GM18868 (cell line): ENCODE measurements at regions not wholly inside any gene's neighbourhood (a gene's known extent, or its start where the extent isn't known, plus 50 kb on each side); places are given as distances from the start of the nearest gene placed in this dataset.

Experiments
- ATAC-seq: cut with Tn5 transposase; IDR thresholded peaks from one replicate; pipeline ENCODE4 v1.9.1; 2021; ENCODE audit warnings: mild to moderate bottlenecking, moderate library complexity; ENCODE audit not compliant: unreplicated experiment

GRCh38 chr5:56468277-56468676 is 235.1 kb upstream of the ANKRD55 start:
- ATAC-seq, result no peak

GRCh38 chr5:56467176-56467717 is 234.1 kb upstream of the ANKRD55 start:
- no peak for ATAC-seq

DNA sequence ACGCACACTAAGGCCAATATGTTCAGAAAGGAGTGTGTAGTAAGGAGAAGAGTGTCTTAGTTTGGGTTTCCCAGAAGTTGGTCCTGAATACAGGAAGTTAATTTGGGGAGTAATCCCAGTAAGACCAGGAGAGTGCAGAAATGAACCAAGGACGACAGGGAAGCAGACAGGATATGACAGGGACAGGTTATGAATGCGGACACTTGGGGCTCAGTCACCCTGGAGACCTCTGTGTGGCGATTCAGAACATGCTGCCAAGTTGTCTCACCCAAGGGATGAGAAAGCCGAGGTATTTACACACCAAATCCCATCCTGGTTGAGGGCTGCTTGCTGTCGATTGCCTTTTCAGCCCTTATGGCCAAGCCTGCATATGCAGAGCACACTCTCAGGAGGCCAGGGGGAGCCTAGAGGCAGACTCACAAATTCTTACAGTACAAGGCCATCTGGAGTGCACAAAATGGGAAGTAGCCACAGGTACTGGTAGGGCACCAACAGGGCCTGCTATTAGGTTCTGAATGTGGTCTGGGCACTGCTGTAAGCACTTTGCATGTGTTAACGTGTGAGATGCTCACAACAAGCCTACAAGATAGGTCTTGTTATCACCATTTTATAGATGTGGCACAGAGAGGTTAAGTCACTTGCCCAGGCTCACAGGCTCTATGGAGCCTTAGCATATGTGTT is 233.1 kb upstream of the ANKRD55 start:
- ATAC-seq, result no peak

DNA sequence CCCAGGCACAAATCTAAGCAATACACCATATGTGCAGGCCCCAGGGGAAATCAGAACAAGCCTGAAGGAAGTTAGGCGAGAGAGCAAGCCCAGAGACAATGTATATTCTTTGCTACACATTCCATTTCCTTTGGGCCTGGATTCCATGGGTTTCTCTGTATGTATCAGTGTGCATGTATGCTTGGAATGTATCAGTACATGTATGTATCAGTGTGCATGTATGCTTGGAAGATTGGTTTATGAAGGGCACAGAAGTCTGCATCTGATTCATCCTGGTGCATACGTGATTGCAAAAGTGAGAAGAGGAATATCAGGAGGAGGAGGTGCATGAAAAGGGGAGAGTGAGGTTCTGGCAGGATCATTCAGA is 232.6 kb upstream of the ANKRD55 start:
- ATAC-seq, result no peak

DNA sequence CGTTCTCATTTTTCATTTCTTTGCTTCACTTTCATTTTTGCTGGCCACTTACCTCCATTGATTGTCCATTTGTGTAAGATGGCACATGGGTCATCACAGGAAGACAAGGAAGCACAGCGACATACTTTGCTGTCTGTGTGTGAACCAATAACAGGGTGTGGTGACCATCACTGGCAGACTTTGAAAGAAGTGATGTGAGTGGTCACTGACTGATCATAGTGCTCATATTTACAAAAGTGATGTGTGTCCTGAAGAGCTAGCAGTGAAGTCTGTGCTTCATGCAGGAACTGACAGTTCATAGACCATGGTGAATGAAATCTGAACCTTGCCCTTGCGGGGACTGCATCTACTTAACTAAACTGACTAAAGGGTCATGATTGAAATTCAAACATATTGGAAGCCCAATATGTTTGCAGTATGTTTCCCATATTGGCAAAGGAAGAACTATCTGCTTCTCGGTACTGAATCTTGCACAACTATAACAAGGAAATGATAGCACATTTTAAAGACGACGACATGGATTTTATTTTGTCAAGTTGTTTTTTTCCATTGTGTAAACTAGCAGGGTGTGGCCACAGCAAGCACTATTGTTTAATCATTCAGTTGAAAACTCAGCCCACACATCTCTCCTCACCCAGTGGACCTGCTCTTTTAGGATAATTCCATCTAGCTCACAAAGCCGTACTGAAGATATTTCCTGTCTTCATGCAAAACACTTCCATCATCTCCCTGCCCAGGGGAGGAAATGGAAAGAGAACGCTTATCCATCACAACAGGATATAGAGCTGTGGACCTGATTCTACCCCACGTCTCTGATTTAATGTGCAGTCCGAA is 232.0 kb upstream of the ANKRD55 start:
- ATAC-seq, result no peak

DNA sequence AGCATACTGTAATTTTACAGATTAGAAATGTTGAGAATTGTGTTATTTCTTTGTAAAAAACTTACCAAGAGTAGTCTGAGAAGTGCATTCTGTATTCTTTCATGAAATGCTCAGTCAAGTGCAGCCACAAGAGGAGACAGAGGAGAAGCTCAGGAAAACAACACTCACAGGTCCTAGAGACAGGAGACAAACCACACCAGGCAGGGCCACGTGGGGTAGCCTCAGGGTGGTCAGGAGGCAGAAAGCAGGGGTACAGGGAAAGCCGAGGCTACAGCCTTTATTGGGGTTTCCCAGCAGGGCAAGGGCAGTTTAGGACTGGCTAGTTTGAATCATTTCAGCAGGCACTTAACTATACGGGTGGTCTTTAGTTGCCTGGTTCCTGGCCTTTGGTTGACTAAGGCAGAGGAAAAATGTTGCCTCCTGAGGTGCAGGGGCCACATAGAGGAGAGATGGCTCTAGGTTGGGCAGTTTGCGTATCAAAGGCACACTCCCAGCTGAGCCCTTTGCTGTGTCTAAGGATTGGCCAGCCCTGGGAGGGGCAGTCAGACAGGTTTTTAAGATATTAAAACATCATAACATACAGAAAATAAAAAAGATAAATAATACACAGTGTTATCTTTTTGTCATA is 230.9 kb upstream of the ANKRD55 start:
- ATAC-seq, result no peak

GRCh38 chr5:56461584-56461983 is 228.5 kb upstream of the ANKRD55 start:
- no peak for ATAC-seq

- no peak for ATAC-seq
Measured at GRCh38 chr5:56460681-56461191, 227.6 kb upstream of the ANKRD55 start.

DNA sequence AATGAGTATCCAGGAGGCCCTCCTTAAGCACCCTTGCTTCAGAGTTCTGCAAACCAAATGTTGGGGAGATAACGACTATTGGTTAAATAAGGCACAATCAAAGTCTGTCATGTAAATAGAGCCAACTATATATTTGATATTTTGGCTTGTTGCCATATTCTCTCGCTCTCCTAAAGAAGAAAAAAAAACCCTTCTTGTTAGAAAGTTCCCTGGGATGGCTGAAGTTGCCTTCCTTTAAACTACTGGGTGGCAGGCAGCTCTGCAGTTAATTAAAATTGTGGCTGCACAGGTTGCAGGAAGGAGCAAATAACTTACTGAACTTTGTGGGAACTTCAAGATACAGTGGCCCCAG is 227.0 kb upstream of the ANKRD55 start:
- ATAC-seq, result no peak

- no peak for ATAC-seq
Measured at GRCh38 chr5:56459394-56460194, 226.5 kb upstream of the ANKRD55 start.

DNA sequence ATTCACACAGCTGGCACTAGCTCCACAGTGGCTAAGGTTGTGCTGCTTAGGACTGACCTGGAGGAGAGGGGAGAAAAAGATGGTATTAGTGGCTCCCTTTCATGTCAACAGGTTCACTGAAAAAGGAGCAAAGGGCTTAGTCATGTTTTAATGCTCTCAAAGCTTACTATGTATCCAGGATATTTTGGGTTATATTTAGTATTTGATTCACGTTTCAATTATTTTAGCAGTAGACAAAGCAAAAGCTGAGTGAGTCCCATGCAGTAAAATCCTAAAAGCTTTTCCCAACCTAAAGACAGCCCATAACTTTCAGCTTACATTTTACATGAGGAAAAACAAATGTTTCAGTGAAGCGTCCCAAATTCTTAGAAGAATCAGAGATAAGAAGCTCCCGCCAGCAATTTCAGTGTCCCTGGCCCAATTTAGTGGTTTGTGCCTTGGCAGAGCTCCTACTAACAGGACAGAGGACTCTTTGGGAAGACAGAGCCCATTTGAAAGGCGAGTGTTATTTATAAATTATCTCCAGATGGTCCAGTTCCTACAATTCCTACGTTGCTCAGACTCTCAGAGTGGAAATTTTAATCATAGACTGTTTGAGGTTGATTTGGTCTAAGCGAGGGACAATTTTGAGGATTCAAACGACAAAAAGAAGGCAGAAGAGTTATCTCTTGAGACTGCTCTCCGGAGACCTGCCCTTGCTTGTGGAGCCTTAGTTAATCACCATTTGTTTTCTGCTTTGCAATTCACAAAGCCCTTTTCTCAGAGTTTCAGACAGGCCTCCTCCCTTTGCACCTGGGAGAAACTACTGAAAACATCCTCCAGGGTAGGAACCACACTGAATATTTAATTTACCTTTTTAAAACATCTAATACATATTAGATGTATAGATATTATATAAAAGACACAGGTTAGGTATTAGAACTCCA is 225.0 kb upstream of the ANKRD55 start:
- ATAC-seq, result no peak

GRCh38 chr5:56456002-56456401 is 222.9 kb upstream of the ANKRD55 start:
- no peak for ATAC-seq

- no peak for ATAC-seq
Measured at GRCh38 chr5:56455417-56455816, 222.3 kb upstream of the ANKRD55 start.

GRCh38 chr5:56454219-56454862 is 221.2 kb upstream of the ANKRD55 start:
- no peak for ATAC-seq

GRCh38 chr5:56451742-56452141 is 218.6 kb upstream of the ANKRD55 start:
- no peak for ATAC-seq

- ATAC-seq, result no peak
Measured at GRCh38 chr5:56450766-56451165, 217.6 kb upstream of the ANKRD55 start.

DNA sequence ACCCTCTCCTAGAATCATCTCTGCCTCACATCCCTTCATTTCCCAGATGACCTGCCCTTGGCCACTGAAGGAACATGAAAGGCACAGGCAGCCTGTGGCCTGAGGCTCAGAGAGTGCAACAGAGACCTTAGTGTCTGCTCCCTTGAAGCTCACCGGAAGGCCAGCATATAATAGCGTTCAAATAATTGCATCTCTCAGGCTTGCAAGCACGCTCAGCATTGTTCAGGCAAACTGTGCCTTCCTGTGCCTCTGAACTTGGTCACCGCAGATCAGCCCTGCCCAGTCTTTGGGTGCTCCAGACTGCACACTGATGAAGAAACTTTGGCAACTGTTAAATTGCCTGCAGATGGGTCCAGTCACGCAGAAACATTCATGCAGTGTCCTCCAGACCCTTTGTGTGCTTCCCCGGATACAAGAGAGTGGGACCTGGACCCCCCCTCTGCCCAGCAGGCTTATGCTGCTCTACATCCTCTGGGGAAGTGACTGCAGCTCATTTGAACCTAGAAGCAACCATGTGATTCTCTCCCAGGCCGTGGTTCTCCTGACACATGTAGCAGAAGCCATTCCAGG is 216.0 kb upstream of the ANKRD55 start:
- no peak for ATAC-seq

DNA sequence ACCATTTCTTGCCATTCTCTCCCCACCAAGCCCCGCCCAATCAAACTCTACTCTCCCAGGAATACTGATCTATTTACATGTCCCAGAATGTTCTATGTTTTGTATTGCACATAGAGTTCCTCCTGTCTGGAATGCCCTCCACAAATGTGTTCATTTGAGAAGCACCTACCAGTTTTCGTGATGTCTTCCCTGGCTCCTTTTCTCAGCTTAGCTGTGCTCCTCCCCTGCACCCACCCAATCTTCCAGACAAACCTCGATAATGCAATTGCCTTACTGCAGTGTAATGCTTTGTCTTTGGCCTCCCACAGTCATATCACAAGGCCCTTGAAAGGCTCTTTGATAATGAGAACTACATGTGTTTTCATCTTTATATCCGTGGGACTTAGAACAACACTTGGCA is 214.5 kb upstream of the ANKRD55 start:
- ATAC-seq, result no peak

GRCh38 chr5:56447232-56447631 is 214.1 kb upstream of the ANKRD55 start:
- ATAC-seq, result no peak
